ENCODE measurements at regions not wholly inside any gene's neighbourhood (a gene's known extent, or its start where the extent isn't known, plus 50 kb on each side); places are given as distances from the start of the nearest gene placed in this dataset.

DNA sequence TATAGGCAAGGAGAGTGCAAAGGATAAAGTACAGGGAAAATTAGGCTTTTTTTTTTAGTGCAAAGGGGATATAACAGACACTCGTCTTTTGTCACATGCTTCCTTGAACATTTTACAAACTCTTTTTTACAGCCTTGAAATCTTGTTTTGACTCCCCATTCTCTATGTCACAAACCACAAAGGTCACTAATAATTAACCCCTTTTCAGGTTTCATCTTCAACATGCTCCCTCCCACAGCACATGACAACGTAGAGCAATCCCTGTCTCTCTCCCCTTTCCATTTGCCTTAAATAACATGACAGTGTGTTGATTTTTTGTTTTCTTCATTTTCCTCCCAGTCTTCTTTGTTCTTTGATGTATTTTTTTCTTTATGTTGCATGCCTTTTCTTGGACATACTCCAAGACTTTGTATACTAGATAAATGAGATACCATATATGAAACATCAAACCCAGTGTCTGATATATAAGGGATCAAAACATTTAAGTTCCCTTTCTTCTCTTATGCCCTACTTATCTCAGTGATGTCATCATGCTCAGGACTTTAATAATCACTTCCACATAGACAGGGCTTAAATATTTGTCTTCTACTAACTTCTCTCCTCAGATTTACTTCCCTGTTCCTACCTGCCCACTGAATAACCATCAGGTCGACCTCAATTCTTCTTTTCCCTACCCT lies 378.7 kb upstream of the HSF2 start:
- H3K4me3 ChIP-seq (ENCODE audit: low read length): no peak overlapping the region
- H3K79me2 ChIP-seq (replicated peaks; ENCODE audit: insufficient read depth, low read length): no peaks in the 10 kb centered on the region
- H3F3A ChIP-seq (ENCODE audit: insufficient read depth, low read length, poor library complexity, severe bottlenecking): no peaks in the 10 kb centered on the region
- no peaks in the 10 kb centered on the region for H4K20me1 ChIP-seq (ENCODE audit: insufficient read depth)
- no peak overlapping the region for H3K9ac ChIP-seq (ENCODE audit: low read length)
- H3K9me3 ChIP-seq (ENCODE audit: low read length): no peaks in the 10 kb centered on the region
- H3K27ac ChIP-seq (ENCODE audit: low read length): no peak overlapping the region
- H3K9me2 ChIP-seq (ENCODE audit: insufficient read depth, low read length): no peaks in the 10 kb centered on the region
- H3K4me2 ChIP-seq (ENCODE audit: low read length): no peak overlapping the region
- no peak overlapping the region for H2AFZ ChIP-seq (ENCODE audit: low read depth, low read length)
- H3K36me3 ChIP-seq (ENCODE audit: insufficient read depth, low read length): no peaks in the 10 kb centered on the region
- TF ChIP-seq SMC3 (conservative IDR thresholded peaks at IDR 0.05; ENCODE audit: poor library complexity) (no peak), EZH2 (IDR thresholded peaks at IDR 0.05; ENCODE audit: borderline replicate concordance, insufficient read depth, low read length, poor library complexity, severe bottlenecking) (no peak), TAF1 (IDR thresholded peaks at IDR 0.05; ENCODE audit: low read depth) (no peak)
- TF ChIP-seq, protein P1, sequence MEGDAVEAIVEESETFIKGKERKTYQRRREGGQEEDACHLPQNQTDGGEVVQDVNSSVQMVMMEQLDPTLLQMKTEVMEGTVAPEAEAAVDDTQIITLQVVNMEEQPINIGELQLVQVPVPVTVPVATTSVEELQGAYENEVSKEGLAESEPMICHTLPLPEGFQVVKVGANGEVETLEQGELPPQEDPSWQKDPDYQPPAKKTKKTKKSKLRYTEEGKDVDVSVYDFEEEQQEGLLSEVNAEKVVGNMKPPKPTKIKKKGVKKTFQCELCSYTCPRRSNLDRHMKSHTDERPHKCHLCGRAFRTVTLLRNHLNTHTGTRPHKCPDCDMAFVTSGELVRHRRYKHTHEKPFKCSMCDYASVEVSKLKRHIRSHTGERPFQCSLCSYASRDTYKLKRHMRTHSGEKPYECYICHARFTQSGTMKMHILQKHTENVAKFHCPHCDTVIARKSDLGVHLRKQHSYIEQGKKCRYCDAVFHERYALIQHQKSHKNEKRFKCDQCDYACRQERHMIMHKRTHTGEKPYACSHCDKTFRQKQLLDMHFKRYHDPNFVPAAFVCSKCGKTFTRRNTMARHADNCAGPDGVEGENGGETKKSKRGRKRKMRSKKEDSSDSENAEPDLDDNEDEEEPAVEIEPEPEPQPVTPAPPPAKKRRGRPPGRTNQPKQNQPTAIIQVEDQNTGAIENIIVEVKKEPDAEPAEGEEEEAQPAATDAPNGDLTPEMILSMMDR (IDR thresholded peaks at IDR 0.05; ENCODE audit: poor library complexity, severe bottlenecking): no peak
- no peaks in the 10 kb centered on the region for H3K27me3 ChIP-seq (ENCODE audit: insufficient read depth, low read depth, low read length)

DNA sequence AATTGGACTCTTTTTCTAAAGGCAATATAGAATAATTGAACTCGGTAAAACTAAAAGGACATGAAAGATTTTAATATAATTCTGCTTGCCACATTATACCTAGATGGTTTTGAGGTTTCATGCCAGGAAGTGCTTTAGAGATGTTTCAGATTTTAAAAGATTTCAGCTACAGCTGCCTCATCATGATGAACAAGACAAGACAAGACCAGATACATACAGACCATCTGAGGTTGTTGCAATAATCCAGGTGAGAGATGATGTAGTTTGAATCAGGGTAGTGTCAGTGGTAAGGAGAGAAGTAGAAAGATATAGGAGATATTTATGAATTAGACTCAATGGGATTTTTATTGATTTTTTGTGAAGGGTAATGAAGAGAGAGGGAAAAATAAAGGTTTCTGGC lies 374.3 kb upstream of the HSF2 start:
- TF ChIP-seq EP300 (conservative IDR thresholded peaks at IDR 0.05; ENCODE audit: poor library complexity, severe bottlenecking) (no peak), SMC3 (conservative IDR thresholded peaks at IDR 0.05; ENCODE audit: poor library complexity) (no peak), RAD21 (conservative IDR thresholded peaks at IDR 0.05) (no peak), EZH2 (IDR thresholded peaks at IDR 0.05; ENCODE audit: borderline replicate concordance, insufficient read depth, low read length, poor library complexity, severe bottlenecking) (no peak), POLR2AphosphoS5 (IDR thresholded peaks at IDR 0.05) (no peak), MXI1 (conservative IDR thresholded peaks at IDR 0.05; ENCODE audit: poor library complexity, severe bottlenecking) (no peak), TAF1 (IDR thresholded peaks at IDR 0.05; ENCODE audit: low read depth) (no peak)
- TF ChIP-seq, protein P2, sequence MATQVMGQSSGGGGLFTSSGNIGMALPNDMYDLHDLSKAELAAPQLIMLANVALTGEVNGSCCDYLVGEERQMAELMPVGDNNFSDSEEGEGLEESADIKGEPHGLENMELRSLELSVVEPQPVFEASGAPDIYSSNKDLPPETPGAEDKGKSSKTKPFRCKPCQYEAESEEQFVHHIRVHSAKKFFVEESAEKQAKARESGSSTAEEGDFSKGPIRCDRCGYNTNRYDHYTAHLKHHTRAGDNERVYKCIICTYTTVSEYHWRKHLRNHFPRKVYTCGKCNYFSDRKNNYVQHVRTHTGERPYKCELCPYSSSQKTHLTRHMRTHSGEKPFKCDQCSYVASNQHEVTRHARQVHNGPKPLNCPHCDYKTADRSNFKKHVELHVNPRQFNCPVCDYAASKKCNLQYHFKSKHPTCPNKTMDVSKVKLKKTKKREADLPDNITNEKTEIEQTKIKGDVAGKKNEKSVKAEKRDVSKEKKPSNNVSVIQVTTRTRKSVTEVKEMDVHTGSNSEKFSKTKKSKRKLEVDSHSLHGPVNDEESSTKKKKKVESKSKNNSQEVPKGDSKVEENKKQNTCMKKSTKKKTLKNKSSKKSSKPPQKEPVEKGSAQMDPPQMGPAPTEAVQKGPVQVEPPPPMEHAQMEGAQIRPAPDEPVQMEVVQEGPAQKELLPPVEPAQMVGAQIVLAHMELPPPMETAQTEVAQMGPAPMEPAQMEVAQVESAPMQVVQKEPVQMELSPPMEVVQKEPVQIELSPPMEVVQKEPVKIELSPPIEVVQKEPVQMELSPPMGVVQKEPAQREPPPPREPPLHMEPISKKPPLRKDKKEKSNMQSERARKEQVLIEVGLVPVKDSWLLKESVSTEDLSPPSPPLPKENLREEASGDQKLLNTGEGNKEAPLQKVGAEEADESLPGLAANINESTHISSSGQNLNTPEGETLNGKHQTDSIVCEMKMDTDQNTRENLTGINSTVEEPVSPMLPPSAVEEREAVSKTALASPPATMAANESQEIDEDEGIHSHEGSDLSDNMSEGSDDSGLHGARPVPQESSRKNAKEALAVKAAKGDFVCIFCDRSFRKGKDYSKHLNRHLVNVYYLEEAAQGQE (IDR thresholded peaks at IDR 0.05; ENCODE audit: borderline replicate concordance): no peak
- TF ChIP-seq, protein P1 (IDR thresholded peaks at IDR 0.05; ENCODE audit: poor library complexity, severe bottlenecking): no peak
- no peaks in the 10 kb centered on the region for H3K79me2 ChIP-seq (replicated peaks; ENCODE audit: insufficient read depth, low read length)
- no peaks in the 10 kb centered on the region for H3F3A ChIP-seq (ENCODE audit: insufficient read depth, low read length, poor library complexity, severe bottlenecking)
- no peak overlapping the region for H2AFZ ChIP-seq (ENCODE audit: low read depth, low read length)
- H3K36me3 ChIP-seq (ENCODE audit: insufficient read depth, low read length): no peaks in the 10 kb centered on the region
- no peak overlapping the region for H3K4me2 ChIP-seq (ENCODE audit: low read length)
- no peak overlapping the region for H3K4me3 ChIP-seq (ENCODE audit: low read length)
- no peaks in the 10 kb centered on the region for H3K9me3 ChIP-seq (ENCODE audit: low read length)
- H3K27me3 ChIP-seq (ENCODE audit: insufficient read depth, low read depth, low read length): no peaks in the 10 kb centered on the region
- no peaks in the 10 kb centered on the region for H4K20me1 ChIP-seq (ENCODE audit: insufficient read depth)
- no peak overlapping the region for H3K27ac ChIP-seq (ENCODE audit: low read length)
- H3K9me2 ChIP-seq (ENCODE audit: insufficient read depth, low read length): no peaks in the 10 kb centered on the region
- H3K9ac ChIP-seq (ENCODE audit: low read length): no peak overlapping the region
